ENCODE measurements at regions not wholly inside any gene's neighbourhood (a gene's known extent, or its start where the extent isn't known, plus 50 kb on each side); places are given as distances from the start of the nearest gene placed in this dataset.

GRCh38 chr1:244970744-244971551, 106.6 kb upstream of the HNRNPU start:
- no peaks in the 10 kb centered on the region for H3K27me3 Mint-ChIP-seq (ENCODE audit: low read depth)
- H3K4me1 Mint-ChIP-seq (ENCODE audit: low read depth): peaks cover 25% of the 10 kb centered on the region
- no peaks in the 10 kb centered on the region for H3K36me3 Mint-ChIP-seq (ENCODE audit: low read depth)
- H3K9me3 Mint-ChIP-seq (ENCODE audit: low read depth): no peaks in the 10 kb centered on the region
- TF ChIP-seq, protein P1, sequence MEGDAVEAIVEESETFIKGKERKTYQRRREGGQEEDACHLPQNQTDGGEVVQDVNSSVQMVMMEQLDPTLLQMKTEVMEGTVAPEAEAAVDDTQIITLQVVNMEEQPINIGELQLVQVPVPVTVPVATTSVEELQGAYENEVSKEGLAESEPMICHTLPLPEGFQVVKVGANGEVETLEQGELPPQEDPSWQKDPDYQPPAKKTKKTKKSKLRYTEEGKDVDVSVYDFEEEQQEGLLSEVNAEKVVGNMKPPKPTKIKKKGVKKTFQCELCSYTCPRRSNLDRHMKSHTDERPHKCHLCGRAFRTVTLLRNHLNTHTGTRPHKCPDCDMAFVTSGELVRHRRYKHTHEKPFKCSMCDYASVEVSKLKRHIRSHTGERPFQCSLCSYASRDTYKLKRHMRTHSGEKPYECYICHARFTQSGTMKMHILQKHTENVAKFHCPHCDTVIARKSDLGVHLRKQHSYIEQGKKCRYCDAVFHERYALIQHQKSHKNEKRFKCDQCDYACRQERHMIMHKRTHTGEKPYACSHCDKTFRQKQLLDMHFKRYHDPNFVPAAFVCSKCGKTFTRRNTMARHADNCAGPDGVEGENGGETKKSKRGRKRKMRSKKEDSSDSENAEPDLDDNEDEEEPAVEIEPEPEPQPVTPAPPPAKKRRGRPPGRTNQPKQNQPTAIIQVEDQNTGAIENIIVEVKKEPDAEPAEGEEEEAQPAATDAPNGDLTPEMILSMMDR (IDR thresholded peaks at IDR 0.05): peak; percentile 79
- peak overlapping the region; percentile 92 for H3K4me3 Mint-ChIP-seq (ENCODE audit: unreplicated experiment)
- peak; percentile 98 for DNase-seq (ENCODE audit: low spot score)
- H3K27ac Mint-ChIP-seq (ENCODE audit: unreplicated experiment): peak overlapping the region; percentile 100

- H3K27ac Mint-ChIP-seq (ENCODE audit: unreplicated experiment): peak overlapping the region; percentile 100
- DNase-seq (ENCODE audit: low spot score): no peak
- H3K36me3 Mint-ChIP-seq (ENCODE audit: low read depth): no peaks in the 10 kb centered on the region
- H3K4me1 Mint-ChIP-seq (ENCODE audit: low read depth): peaks cover 28% of the 10 kb centered on the region
- peak overlapping the region; percentile 92 for H3K4me3 Mint-ChIP-seq (ENCODE audit: unreplicated experiment)
- TF ChIP-seq, protein P1 (IDR thresholded peaks at IDR 0.05): no peak
- H3K27me3 Mint-ChIP-seq (ENCODE audit: low read depth): no peaks in the 10 kb centered on the region
- H3K9me3 Mint-ChIP-seq (ENCODE audit: low read depth): no peaks in the 10 kb centered on the region
These were observed 105.9 kb upstream of the HNRNPU start for GRCh38 chr1:244970236-244970743.

DNA sequence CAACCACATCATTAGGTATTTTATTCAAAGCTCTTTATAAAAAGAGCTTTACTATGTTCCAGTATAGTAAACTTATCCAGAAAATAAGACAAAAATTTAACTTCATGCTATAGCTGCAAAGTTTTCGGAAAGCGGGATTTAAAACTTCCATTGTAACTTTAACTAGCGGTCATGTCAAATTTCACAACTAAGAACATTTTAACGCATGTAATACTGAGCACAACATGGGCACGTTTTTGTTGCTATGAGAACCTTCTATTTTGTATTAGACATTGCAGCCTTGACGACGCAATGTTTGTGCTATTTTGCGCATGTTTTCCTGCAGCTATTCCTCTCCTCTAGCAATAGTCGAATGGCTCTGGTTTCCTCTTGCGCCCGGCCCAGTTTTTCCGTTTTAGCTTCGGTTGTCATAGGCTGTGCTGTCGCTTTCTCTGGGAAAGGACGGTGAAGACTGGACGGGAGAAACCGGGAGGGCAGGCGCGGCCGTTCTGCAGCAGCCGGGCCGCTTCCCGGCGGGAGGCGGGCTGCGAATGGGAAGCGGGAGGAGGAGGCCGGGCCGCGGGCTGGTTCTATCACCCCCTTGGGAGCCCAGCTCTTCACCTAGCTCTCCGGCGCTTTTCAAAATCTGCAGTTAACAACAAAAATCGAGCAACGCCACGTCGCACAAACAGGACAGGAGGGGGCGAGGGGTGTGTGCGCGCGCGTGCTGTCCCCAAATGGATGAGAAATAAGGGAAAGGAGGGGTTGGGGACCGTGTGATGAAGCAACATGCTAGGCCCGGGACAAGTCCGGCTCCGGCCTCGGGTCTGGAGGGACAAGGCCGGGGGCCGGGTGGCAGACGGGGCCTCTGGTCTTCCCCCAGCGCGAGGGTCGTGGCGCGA, 105.3 kb upstream of the HNRNPU start:
- TF ChIP-seq, protein P1 (IDR thresholded peaks at IDR 0.05): peak; percentile 17
- Mint-ChIP-seq H3K4me1 (ENCODE audit: low read depth) (peaks cover 35% of the 10 kb centered on the region), H3K27ac (ENCODE audit: unreplicated experiment) (peak overlapping the region; percentile 100), H3K27me3 (ENCODE audit: low read depth) (no peaks in the 10 kb centered on the region), H3K4me3 (ENCODE audit: unreplicated experiment) (peak overlapping the region; percentile 85), H3K9me3 (ENCODE audit: low read depth) (no peaks in the 10 kb centered on the region), H3K36me3 (ENCODE audit: low read depth) (no peaks in the 10 kb centered on the region)
- DNase-seq (ENCODE audit: low spot score): no peak

DNA sequence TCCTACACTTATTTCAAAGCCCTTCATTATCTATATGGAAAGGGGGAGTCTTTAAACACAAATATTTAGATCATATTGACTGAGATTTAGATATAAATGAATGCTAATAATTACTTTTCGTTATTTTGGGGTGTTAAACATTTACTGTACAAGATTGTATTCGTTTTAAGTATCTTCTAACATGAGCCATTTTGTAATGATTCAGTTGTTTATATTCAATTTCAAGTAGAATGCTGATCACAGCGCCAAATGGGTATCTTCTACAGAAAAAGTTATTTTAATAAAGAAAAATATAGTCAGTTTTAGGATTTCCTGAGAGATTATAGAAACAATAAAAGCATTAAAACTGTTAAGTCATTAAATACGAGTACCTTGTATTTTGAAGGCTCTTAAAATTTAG, 104.5 kb upstream of the HNRNPU start:
- TF ChIP-seq, protein P1 (IDR thresholded peaks at IDR 0.05): no peak
- Mint-ChIP-seq H3K4me1 (ENCODE audit: low read depth) (peaks cover 42% of the 10 kb centered on the region), H3K9me3 (ENCODE audit: low read depth) (no peaks in the 10 kb centered on the region), H3K36me3 (ENCODE audit: low read depth) (no peaks in the 10 kb centered on the region), H3K27ac (ENCODE audit: unreplicated experiment) (peak overlapping the region; percentile 100), H3K4me3 (ENCODE audit: unreplicated experiment) (peak overlapping the region; percentile 85), H3K27me3 (ENCODE audit: low read depth) (no peaks in the 10 kb centered on the region)
- no peak for DNase-seq (ENCODE audit: low spot score)

DNA sequence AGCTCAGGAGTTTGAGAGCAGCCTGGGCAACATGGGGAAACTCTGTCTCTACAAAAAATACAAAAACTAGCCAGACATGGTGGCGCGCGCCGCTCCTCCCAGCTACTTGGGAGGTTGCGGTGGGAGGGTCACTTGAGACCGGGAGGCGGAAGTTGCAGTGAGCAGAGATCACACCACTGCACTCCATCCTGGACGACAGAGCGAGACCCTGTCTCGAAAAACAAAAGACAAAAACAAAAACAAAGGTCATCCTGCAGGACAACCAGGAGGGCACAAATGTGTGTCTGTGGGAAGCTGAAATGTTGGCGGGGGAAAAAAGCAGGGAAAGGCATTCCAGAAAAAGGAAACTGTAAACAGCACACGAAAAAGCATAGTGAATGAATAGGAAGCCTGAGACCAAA, 104.1 kb upstream of the HNRNPU start:
- DNase-seq (ENCODE audit: low spot score): no peak
- TF ChIP-seq, protein P1 (IDR thresholded peaks at IDR 0.05): no peak
- Mint-ChIP-seq H3K9me3 (ENCODE audit: low read depth) (no peaks in the 10 kb centered on the region), H3K36me3 (ENCODE audit: low read depth) (no peaks in the 10 kb centered on the region), H3K27me3 (ENCODE audit: low read depth) (no peaks in the 10 kb centered on the region), H3K4me1 (ENCODE audit: low read depth) (peaks cover 46% of the 10 kb centered on the region), H3K4me3 (ENCODE audit: unreplicated experiment) (peak overlapping the region; percentile 50), H3K27ac (ENCODE audit: unreplicated experiment) (peak overlapping the region; percentile 100)
